ENCODE measurements at regions not wholly inside any gene's neighbourhood (a gene's known extent, or its start where the extent isn't known, plus 50 kb on each side); places are given as distances from the start of the nearest gene placed in this dataset.
"Not testable (repeated sequence)": the region's sequence is repeated elsewhere in the genome, so short reads cannot be mapped to it uniquely, and the experiment has no call there.

DNA sequence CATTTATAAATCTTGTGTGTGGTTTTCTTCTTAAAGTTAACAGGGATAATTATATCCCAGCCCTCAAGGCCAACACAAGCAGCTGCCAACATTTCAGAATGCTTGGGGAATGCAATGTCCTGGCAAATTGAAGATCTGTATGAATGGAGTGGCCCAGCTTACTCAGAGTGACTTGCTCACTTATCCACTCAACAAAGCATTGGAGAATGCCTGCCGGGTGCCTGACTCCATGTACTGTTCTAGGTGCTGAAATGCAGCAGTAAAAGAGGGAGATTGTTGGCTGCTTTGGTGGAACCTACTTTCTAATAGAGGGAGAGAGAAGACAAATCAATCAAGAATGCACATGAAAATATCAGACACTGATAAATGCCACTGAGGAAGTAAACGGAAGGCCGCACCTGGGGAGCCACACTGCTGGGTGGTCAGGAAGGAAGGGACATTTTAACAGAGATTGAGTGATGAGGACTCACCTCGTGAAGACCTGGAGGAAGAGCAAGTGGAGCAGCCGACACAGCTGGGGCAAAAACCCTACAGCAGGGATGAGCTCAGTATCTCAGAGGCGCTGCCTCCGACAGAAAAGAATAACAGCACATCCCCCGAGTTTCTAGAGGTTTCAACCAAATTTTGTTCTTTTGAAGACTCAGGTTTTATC is 61.2 kb upstream of the VASH1 start:
- no peak for DNase-seq (ENCODE audit: low read depth)

DNA sequence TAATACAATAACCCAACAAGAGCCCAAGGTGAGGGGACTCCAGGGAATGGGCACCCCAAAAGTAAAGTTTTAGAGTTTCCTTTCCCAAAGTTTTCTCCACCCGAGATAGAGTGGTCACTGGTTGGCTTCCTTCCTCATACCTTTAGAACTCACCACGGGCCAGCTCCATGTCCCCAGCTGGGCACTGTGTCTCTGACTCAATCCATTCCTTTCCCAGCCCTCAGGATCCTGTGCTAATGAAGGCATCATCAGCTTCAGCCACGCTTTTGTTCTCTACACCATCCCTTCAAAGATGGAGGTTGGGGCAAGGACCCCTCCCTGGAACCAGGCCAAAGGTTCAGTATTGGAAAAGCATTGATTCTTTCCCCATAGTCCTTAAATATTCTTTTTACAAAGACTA is 59.8 kb upstream of the VASH1 start:
- DNase-seq (ENCODE audit: low read depth), result no peak

DNA sequence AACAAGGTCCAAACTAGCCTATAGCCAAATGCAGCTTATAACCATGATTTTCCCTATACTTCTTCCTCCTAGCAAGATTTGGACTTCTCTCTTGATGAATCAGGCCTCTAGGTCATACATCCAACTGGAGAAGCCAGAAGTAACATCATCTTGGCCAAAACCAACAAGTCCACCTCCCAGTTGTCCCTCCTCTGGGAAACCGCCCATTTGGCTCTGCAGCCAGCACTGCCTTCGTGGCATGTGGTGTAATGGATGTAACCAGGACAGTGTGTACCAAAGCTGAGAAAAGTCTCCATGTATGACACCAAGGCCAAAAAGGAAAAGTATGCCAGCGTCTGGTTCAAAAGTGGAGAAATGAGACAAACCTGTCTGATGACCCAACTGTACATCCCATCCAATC is 59.3 kb upstream of the VASH1 start:
- no peak for DNase-seq (ENCODE audit: low read depth)

DNA sequence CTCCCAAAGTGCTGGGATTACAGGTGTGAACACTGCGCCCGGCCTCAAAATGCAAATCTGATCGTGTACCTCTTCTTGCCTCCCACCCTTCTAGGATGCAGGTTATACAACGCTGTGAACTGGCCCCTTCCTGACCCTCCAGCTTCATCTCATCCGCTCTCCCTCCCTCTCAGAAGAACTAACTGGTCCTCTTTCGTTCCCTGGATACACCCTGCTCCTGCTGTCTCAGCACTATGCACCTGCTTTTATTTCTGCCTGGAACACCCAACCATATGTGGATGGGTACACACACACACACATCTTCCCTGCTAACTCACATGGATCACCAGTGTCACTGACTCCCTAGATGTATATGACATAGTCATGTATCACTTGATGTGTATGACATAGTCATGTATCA is 56.1 kb upstream of the VASH1 start:
- DNase-seq (ENCODE audit: low read depth), result no peak

DNA sequence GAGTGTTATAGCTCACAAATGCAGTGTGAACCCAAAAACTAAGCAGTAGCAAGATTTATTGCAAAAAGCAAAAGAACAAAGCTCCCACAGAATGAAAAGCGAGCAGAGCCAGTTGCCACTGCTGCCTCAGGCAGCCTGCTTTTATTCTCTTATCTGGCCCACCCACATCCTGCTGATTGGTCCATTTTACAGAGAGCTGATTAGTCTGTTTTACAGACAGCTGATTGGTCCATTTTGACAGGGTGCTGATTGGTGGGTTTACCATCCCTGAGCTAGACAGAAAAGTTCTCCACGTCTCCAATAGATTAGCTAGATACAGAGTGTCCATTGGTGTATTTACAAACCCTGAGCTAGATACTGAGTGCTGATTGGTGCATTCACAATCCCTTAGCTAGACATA is 55.1 kb upstream of the VASH1 start:
- not testable (repeated sequence) for DNase-seq (ENCODE audit: low read depth)

DNA sequence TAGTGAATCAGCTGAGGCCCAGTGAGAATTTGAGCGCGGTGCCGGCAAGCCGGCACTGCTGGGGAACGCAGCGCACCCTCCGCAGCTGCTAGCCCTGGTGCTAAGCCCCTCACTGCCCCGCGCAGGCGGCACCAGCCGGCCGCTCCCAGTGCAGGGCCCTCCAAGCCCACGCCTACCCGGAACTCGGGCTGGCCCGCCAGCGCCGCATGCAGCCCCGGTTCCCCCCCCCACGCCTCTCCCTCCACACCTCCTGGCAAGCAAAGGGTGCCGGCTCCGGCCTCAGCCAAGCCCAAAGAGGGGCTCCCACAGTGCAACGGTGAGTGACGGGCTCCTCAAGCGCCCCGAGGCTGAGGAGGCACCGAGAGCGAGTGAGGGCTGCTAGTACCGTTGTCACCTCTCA is 54.5 kb upstream of the VASH1 start:
- no peak for DNase-seq (ENCODE audit: low read depth)

DNA sequence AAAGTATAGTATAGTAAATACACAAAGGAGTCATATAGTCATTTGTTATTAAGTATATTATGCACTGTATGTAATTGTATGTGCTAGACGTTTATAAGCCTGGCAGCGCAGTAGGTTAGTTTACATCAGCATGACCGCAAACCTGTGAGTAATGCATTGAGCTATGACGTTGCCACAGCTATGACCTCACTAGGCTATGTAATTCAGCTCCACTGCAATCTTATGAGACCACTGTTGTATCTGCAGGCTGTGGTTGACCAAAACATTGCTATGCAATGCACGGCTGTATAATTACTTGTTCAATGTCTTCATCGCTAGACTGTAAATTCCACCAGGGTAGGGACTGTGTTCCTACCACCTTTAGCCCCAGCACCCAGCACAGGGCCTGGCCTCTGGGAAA is 53.2 kb upstream of the VASH1 start:
- DNase-seq (ENCODE audit: low read depth), result no peak

DNA sequence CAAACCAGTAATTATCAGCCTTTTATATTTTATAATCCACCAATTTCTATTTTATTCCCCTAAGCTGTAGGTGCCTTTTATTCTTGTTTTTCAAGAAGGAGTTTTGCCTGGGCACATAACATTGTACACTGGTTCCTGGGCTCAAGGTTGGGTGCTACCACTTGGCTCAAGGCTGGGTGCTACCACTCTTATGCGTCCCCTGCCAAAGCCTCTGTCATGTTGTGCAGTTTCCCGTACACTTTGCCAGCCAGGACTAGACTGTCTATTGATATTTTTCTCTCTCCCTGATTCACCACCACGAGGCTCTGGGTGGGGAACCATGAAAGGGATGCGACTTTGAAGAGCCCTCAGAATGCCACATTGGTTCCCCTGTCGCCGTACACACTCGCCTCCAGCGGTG is 52.5 kb upstream of the VASH1 start:
- DNase-seq (ENCODE audit: low read depth), result no peak

DNA sequence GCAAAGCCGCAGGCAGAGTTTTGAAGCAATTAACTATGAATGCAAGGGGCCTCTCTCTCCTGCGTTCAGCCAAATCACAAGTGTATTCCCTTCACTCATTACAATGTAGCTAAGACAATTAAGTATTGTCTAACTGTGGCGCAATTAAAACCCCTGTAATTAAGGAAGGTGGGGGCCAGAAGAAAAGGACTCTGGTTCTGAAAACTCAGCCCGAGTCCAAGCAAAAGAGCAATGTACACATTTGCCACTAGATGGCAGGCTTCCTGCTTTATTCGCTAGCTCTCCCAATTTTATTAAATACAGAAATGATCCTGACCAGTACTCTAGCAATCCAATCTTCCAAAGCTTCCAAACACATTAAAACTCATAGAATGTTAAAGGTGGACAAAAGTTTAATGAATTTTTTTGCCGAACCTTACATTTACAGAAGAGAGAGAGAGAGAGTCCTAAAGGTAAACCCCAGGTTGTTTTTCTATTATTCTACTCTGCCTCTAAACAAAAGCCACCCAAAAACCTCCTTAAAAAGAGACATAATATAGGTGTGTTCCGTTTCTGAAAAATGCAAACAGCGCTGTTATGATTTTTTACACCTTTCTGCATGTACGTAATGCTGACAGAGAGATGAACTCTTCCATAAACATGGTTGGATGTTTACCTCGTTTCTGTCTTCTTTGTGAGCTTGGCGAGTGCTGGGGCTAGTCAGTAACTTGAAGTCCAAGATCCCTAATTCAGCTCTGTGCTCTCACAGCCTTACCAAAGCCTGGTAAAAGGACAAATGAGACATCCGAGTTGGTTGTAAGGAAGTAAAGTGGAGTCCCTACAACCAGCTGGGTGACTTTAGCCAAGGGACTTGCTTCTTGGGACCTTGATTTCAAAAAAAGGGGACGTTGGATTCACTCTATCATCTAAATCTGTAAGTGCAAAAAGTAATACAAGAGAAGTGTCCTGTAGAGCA is 50.9 kb upstream of the VASH1 start:
- DNase-seq (ENCODE audit: low read depth), result peak; percentile 10

Data from HS-5 (cell line).